ENCODE measurements at regions not wholly inside any gene's neighbourhood (a gene's known extent, or its start where the extent isn't known, plus 50 kb on each side); places are given as distances from the start of the nearest gene placed in this dataset.

GRCh38 chr6:150511313-150511712 lies 88.4 kb upstream of the PLEKHG1 start:
- TF ChIP-seq NFIC (IDR thresholded peaks at IDR 0.05) (no peak), MAX (IDR thresholded peaks at IDR 0.05) (no peak), CEBPB (IDR thresholded peaks at IDR 0.05) (no peak), EGR1 (IDR thresholded peaks at IDR 0.05) (no peak), TAF1 (IDR thresholded peaks at IDR 0.05; ENCODE audit: low read depth) (no peak), EP300 (IDR thresholded peaks at IDR 0.05; ENCODE audit: borderline replicate concordance) (no peak), REST (IDR thresholded peaks at IDR 0.05; ENCODE audit: low read depth) (no peak), TCF12 (IDR thresholded peaks at IDR 0.05; ENCODE audit: low read depth) (no peak), RAD21 (IDR thresholded peaks at IDR 0.05; ENCODE audit: low read depth) (no peak), YY1 (IDR thresholded peaks at IDR 0.05; ENCODE audit: low read depth) (no peak), USF1 (IDR thresholded peaks at IDR 0.05) (no peak), CREB1 (IDR thresholded peaks at IDR 0.05; ENCODE audit: low read depth) (no peak), TEAD4 (IDR thresholded peaks at IDR 0.05) (no peak)
